ENCODE measurements at regions not wholly inside any gene's neighbourhood (a gene's known extent, or its start where the extent isn't known, plus 50 kb on each side); places are given as distances from the start of the nearest gene placed in this dataset.
"Not testable (repeated sequence)": the region's sequence is repeated elsewhere in the genome, so short reads cannot be mapped to it uniquely, and the experiment has no call there.

DNA sequence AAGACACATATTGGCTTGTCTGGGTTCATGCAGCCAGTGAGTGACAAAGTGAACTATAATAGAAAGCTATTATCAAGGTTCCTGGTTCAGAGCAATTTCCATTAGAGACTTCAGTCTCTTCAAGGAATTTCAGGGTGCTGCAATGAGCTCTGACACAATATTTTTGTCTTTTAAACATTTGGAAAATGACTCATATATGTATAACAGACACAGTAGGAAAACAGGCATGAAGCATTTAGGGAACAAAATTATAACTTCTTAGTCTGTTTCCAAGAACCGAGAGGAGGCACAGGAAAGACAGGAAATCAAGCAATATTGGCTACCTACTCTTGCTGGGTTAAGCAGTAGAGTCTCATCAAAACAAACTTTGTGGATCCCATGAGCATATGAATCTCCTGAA is 170.4 kb downstream of the PTPRC start:
- DNase-seq (ENCODE audit: low read depth in 4 of 4, low spot score in 2 of 4): no peak

DNA sequence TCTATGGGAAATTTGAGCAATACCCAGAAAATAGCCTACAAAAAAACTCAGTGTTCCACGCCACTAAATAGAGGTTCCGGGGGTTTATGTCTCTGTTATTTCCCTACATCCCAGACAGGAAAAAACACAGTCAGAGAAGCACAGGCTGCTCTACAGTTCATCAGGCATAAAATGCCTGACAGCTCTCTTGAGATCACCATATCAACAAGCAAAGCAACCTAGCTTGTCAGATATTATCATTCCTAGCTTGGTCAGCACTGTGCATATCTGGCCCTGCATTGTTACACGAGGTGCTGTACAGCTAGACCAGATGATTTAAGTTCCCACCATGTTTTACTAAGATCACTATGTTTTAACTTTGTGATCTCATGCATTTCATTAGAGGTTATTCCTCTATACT is 172.6 kb downstream of the PTPRC start:
- no peak for DNase-seq (ENCODE audit: low read depth in 4 of 4, low spot score in 2 of 4)

GRCh38 chr1:198823626-198824025 is 184.8 kb downstream of the PTPRC start:
- no peak for DNase-seq (ENCODE audit: low read depth in 4 of 4, low spot score in 2 of 4)

- no peak for DNase-seq (ENCODE audit: low read depth in 4 of 4, low spot score in 2 of 4)
These were observed 186.4 kb downstream of the PTPRC start for GRCh38 chr1:198825254-198825653.

- DNase-seq (ENCODE audit: low read depth in 4 of 4, low spot score in 2 of 4): no peak
These were observed 190.5 kb downstream of the PTPRC start for GRCh38 chr1:198829356-198829755.

DNA sequence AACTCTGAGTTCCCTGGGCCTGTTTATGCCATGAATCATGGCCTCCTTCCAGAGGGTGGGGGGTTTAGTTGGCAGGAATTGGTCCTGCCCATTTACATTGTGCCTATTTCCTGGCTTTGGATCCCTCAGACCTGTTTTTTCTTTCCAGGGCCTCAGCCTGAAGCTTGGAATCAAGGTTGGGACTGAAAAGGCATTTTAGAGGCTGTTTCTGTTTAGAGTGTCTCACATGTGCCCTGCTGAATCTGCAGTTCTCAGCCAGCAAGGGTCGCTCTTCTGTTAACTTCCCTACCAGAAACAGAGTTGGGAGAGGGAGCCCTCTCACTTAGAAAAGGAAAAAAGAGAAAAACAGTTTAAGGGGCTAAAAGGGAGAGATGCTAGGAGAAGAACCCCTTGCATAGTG is 191.1 kb downstream of the PTPRC start:
- DNase-seq (ENCODE audit: low read depth in 4 of 4, low spot score in 2 of 4): no peak

DNA sequence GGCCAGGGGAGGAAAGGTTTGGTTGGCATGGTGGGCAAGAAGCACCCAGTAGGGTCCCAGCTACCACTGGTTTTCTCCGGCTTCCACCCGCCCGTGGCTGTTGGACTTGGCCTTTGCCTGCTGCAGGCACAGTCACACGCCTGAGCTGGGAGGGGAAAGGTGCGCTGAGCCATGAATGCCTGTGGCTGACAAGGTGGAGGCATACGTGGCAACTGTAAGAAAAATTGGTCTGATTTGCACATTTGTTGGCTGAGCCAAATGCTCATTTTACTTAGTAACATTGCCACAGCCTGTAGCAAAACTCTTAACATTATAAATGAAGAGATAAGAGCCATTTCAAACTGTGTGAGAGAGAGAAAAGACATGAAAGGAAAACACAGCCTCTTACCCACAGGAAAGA is 191.6 kb downstream of the PTPRC start:
- no peak for DNase-seq (ENCODE audit: low read depth in 4 of 4, low spot score in 2 of 4)

- no peak for DNase-seq (ENCODE audit: low read depth in 4 of 4, low spot score in 2 of 4)
These were observed 195.1 kb downstream of the PTPRC start for GRCh38 chr1:198833706-198834503.

- no peak for DNase-seq (ENCODE audit: low read depth in 4 of 4, low spot score in 2 of 4)
These were observed 198.6 kb downstream of the PTPRC start for GRCh38 chr1:198837278-198838021.

DNA sequence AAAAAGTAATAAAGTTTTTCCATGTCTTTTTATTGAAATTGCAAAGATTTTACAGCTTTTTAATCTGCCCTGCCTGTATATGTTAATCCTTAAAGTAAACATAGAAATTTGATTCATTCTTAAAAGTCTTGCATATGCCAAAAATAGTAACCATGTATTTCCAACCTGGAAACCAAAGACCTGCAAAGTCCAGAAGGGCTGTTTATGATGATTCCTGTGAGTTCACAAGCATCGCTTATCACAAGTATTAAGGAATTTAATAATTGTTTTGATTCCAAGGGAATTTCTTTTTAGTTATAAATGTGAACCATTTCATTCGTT is 199.1 kb downstream of the PTPRC start:
- DNase-seq (ENCODE audit: low read depth in 4 of 4, low spot score in 2 of 4): no peak

DNA sequence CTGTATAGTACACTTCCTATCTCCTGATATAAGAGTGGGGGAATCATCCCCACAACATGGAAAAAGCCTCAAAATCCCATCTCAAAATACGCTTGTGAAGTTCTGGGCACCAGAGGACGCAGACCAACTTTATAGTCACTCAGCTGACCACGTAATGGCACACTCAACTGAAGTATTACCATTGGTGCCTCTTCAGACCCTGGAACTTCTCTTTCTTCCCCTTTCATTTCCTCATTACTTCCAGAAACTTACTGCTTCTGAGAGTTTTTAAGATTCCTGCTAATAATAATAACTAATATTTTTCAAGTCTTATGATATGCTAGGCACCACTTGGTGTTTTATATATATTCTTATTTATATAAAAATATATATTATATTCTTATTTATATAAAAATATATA is 202.6 kb downstream of the PTPRC start:
- no peak for DNase-seq (ENCODE audit: low read depth in 4 of 4, low spot score in 2 of 4)

DNA sequence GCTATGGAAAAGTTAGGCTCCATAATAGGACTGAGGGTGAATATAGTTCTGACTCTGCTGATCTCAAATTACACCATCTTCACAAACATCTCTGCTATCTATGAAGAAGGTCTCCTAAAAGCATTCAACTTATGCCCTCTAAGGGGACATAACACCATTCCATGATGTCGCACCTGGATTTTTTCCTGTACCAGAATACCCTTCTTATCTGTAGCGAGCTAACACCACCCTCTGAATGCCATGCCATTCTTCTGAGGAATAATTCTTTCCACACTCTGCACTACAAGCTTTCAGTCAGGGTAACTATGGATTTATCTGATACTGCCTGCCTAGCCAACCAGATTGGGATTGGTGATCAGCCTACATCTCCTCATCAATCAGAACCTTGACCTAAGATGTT is 203.8 kb downstream of the PTPRC start:
- DNase-seq (ENCODE audit: low read depth in 4 of 4, low spot score in 2 of 4): no peak

DNA sequence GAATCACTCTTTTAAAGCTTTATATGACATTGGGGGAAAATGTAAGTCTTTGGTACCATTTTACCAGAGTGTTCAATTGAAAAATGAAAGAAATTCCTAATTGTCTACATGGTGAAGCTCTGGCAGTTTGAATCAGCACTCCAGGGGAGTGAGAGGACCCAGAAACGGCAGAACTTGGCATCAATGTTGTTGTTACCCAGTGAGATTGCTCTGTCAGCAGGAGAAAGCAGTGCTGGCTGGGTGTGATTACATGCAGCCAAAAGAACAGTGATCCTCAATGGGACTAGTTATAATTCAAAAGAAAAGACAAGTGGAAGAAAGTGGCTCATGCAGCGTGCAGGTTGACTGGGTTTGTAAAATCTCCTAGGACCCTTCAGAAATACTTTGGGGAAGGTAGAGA is 206.4 kb downstream of the PTPRC start:
- DNase-seq (ENCODE audit: low read depth in 4 of 4, low spot score in 2 of 4): no peak

DNA sequence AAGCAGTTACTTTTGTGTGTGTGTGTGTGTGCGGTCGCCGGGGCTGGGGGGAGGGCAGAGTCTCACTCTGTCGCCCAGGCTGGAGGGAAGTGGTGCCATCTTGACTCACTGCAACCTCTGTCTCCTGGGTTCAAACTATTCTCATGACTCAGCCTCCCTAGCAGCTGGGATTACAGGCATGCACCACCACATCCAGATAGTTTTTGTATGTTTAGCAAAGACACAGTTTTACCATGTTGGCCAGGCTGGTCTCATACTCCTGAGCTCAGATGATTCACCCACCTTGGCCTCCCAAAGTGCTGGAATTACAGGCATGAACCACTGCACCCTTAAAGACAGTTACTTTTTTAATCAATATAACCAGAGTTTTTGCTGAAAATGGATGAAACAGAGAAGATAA is 207.0 kb downstream of the PTPRC start:
- DNase-seq (ENCODE audit: low read depth in 4 of 4, low spot score in 2 of 4): no peak

- DNase-seq (ENCODE audit: low read depth in 4 of 4, low spot score in 2 of 4): no peak
These were observed 207.7 kb downstream of the PTPRC start for GRCh38 chr1:198846556-198846955.

- DNase-seq (ENCODE audit: low read depth in 4 of 4, low spot score in 2 of 4): no peak
These were observed 209.4 kb downstream of the PTPRC start for GRCh38 chr1:198848206-198848605.

- no peak for DNase-seq (ENCODE audit: low read depth in 4 of 4, low spot score in 2 of 4)
These were observed 209.8 kb downstream of the PTPRC start for GRCh38 chr1:198848649-198849048.

GRCh38 chr1:198849093-198849492 is 210.3 kb downstream of the PTPRC start:
- DNase-seq (ENCODE audit: low read depth in 4 of 4, low spot score in 2 of 4): no peak

- DNase-seq (ENCODE audit: low read depth in 4 of 4, low spot score in 2 of 4): no peak
These were observed 211.4 kb downstream of the PTPRC start for GRCh38 chr1:198850196-198850595.

- not testable (repeated sequence) for DNase-seq (ENCODE audit: low read depth in 4 of 4, low spot score in 2 of 4)
These were observed 212.1 kb downstream of the PTPRC start for GRCh38 chr1:198850966-198851365.

DNA sequence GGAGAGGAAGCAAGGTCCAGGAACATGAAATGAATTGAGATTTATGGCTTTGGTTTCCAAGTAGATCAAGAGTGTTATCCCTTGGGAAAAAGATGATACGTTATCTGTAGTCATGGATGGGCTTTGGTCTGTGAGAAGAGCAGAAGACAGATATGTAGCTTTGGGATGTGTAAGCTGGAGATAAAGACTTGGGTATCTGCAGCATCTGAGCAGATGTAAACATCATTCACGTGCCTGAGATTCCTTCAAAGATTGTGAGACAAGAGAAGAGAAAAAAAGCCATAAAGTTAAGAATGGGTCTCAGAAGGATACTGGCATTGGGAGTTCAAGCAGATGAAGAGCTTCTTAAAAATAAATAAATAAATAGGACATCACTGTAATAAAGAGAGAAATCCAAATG is 217.8 kb downstream of the PTPRC start:
- DNase-seq (ENCODE audit: low read depth in 4 of 4, low spot score in 2 of 4): no peak

DNA sequence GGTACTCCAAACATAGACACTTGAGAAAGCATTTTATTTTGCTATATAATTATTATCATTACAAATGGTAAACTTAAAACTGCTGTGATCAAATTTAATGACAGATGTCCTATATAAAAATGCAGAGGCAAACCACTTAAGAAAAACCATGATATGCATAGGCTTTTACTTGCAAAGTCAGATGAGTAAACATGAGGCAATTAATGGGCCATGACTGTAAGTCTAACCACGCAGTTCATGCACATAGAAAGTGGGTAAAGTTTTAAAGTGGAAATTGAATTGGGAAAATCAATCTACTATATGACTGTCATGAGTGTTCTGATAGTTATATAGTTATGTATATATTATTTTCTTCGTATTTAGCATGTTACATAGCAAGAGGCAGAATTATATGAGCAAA is 219.2 kb downstream of the PTPRC start:
- DNase-seq (ENCODE audit: low read depth in 4 of 4, low spot score in 2 of 4): no peak
